Pancreas (tissue), 10 donors: ENCODE measurements at regions not wholly inside any gene's neighbourhood (a gene's known extent, or its start where the extent isn't known, plus 50 kb on each side); places are given as distances from the start of the nearest gene placed in this dataset.
A peak's percentile ranks its signal among the peaks of the same experiment; 100 is the strongest.
"Not testable (repeated sequence)": the region's sequence is repeated elsewhere in the genome, so short reads cannot be mapped to it uniquely, and the experiment has no call there.

Experiments used
- ATAC-seq, 4 donors: fragments of 200-7000 bp; cut with Tn5 transposase; one replicate each; pipeline versions ENCODE4 v1.8.0 to v1.9.1; 2020; ENCODE audit warnings: mild to moderate bottlenecking in 4 of 4, moderate library complexity in 4 of 4
- DNase-seq, 6 donors: peaks; one replicate each; pipeline ENCODE4 v3.0.0-alpha.2; 2020
- FAIRE-seq: peaks from 2 replicates; lab custom pipeline; 2012; peaks lifted over from hg19 to GRCh38; lab: Jason Lieb, UNC
- H3K27ac ChIP-seq, 4 donors: fragments of 200-600 bp; sonication (generic); 1 replicate in 3 of 4; 2 replicates in 1 of 4; pipeline versions ENCODE4 v1.5.0 to v1.8.0; 2020
- H3K27me3 ChIP-seq, 4 donors: fragments of 200-600 bp; one replicate each; pipeline ENCODE4 v1.8.0; 2021
- H3K36me3 ChIP-seq, 3 donors: fragments of 200-600 bp; sonication (generic) in 1 of 3; one replicate each; pipeline versions ENCODE4 v1.5.0 to v1.8.0; 2020 to 2021
- H3K4me1 ChIP-seq, 3 donors: fragments of 200-600 bp; one replicate each; pipeline ENCODE4 v1.8.0; 2021
- H3K4me3 ChIP-seq, 4 donors: fragments of 200-600 bp; sonication (generic) in 2 of 4; one replicate each; pipeline versions ENCODE4 v1.5.0 to v1.8.0; 2020 to 2021
- H3K9me3 ChIP-seq, 4 donors: fragments of 200-600 bp; one replicate each; pipeline ENCODE4 v1.8.0; 2021
- CTCF ChIP-seq, 4 donors: fragments of 200-600 bp; sonication (generic) in 3 of 4; IDR thresholded peaks; one replicate each; pipeline versions ENCODE4 v1.5.0 to v1.8.0; 2021; ENCODE audit warnings: antibody characterized with exemption in 4 of 4
- WGBS, 2 donors: extraction: QIAGEN DNeasy Blood & Tissue Kit; methylation state at CpG; one replicate each; pipeline ENCODE4 v1.1.7; 2013; 5-methylcytosine and 5-hydroxymethylcytosine counted together
- intact Hi-C, 3 donors: fragments of 100-400 bp; cut with DNase I; formaldehyde crosslinking; loops; one replicate each; pipeline versions ENCODE4 v1.11.1 to v1.14.2; 2022
- donor health status: healthy with polysubstance abuse.
- donor health status: DM: no; HTN: no; CAD: no; lungs with moderate emphysema.
- donor health status: DM: no; HTN: no; CAD: no.
- donor health status: control.
- donor health status: control.
- donor health status: Bipolar disorder and iron deficiency.
- donor health status: DM: yes; HTN: yes; CAD: no.
- donor health status: DM: no; HTN: no; CAD: no.
- donor health status: DM: no; HTN: no; CAD: no.
- donor health status: DM: yes; HTN: yes; CAD: no.

DNA sequence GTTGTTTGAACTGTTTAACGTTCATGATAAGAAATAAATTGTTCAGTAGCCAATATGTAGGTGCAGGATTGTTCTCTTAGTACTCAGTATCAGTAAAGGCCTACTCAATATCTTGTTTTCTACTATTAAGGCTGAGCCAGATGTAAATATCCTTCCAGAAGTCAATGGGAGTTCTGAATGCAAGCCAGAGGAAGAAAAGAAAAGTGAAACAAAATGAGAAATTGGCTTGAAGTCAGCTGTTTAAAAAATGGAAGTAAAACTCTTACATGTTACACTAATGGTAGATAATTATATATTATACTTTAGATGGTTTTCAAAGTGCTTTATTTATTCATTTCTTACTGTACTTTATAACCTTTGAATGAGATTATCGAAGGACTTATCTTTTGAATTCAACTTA is 1417.9 kb downstream of the ADGRL3 start:
- FAIRE-seq (no peak), ATAC-seq (no peak), DNase-seq (no peak)
- Histone ChIP-seq H3K36me3 (no peaks in the 10 kb centered on the region), H3K4me3 (no peak overlapping the region), H3K4me1 (no peaks in the 10 kb centered on the region), H3K27me3 (no peaks in the 10 kb centered on the region), H3K27ac (no peak overlapping the region), H3K9me3 (no peaks in the 10 kb centered on the region)
- 36 to 40% methylated on average over 2 of the region's 2 CpGs for WGBS, 2 donors
- TF ChIP-seq CTCF (IDR thresholded peaks at IDR 0.05), result no peak
- intact Hi-C loops, result no loop called here

DNA sequence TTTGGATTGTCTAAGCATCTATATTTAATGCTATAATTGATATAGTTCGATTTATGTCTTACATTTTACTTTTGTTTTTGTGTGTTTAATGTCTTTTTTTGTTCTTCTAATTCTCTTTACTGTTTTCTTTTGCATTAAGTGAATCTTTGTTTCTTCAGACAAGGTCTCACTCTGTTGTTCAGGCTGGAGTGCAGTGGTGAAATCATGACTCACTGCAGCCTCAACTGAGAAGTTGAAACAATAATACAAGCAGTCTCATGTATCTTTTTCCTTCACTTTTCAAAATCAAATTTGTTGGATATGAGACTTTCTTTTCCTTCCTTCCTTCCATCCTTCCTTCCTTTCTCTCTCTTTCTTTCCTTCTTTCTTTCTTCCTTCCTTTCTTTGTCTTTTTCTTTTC is 1401.6 kb downstream of the ADGRL3 start:
- no peak for DNase-seq
- FAIRE-seq, result no peak
- H3K36me3 ChIP-seq, result no peaks in the 10 kb centered on the region
- no peaks in the 10 kb centered on the region for H3K27me3 ChIP-seq
- 23 to 25% methylated on average over 1 of the region's 1 CpG for WGBS, 2 donors
- no peak overlapping the region for H3K27ac ChIP-seq
- intact Hi-C loops, result no loop called here
- no peak for ATAC-seq
- no peak for TF ChIP-seq CTCF (IDR thresholded peaks at IDR 0.05)
- H3K4me1 ChIP-seq, result no peaks in the 10 kb centered on the region
- no peak overlapping the region for H3K4me3 ChIP-seq
- no peaks in the 10 kb centered on the region for H3K9me3 ChIP-seq

DNA sequence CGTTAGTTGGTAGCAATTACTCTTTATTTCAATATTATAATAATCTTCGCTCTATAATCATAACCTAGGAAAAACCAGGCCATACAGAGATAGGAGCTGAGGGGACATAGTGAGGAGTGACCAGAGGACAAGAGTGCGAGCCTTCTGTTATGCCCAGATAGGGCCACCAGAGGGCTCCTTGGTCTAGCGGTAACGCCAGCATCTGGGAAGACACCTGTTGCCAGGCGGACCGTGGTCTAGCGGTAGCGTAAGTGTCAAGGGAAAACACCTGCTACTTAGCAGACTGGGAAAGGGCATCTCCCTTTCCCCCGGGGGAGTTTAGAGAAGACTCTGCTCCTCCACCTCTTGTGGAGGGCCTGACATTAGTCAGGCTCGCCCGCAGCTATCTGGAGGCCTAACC is 1395.1 kb downstream of the ADGRL3 start:
- intact Hi-C loops, H3K4me1 ChIP-seq, H3K36me3 ChIP-seq, ATAC-seq, FAIRE-seq, H3K9me3 ChIP-seq, H3K4me3 ChIP-seq, H3K27ac ChIP-seq, H3K27me3 ChIP-seq: not testable (repeated sequence)
- peak in 2 of 6 donors; percentile 31 to 51 for DNase-seq
- TF ChIP-seq CTCF (IDR thresholded peaks at IDR 0.05), result peak in 1 of 4 donors; percentile 12
- 48 to 51% methylated on average over 12 of the region's 12 CpGs for WGBS, 2 donors

DNA sequence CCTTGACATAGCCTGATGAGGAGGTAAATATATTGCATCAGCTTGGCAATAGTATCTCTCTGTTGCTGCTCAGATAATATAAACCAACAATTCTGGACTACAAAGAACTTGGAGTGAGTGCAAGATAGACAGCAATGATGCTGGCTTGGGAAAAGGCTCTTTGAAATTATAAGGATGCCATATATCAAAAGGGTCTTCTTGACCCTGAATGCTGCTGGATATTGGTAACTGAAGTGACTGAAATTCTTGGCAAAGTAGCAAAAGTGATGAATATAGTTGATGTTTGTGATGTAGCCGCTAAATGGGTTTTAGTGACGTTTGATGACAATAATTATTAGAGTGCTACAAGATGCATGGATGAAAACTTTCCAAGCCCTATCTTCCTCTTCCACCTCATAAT is 1391.6 kb downstream of the ADGRL3 start:
- FAIRE-seq, result no peak
- Histone ChIP-seq H3K27ac (no peak overlapping the region), H3K27me3 (no peaks in the 10 kb centered on the region), H3K9me3 (no peaks in the 10 kb centered on the region), H3K4me3 (no peak overlapping the region), H3K36me3 (no peaks in the 10 kb centered on the region), H3K4me1 (no peaks in the 10 kb centered on the region)
- no peak for TF ChIP-seq CTCF (IDR thresholded peaks at IDR 0.05)
- DNase-seq, result no peak
- intact Hi-C loops, result no loop called here
- WGBS, 2 donors, result 49 to 74% methylated on average over 2 of the region's 2 CpGs
- no peak for ATAC-seq

DNA sequence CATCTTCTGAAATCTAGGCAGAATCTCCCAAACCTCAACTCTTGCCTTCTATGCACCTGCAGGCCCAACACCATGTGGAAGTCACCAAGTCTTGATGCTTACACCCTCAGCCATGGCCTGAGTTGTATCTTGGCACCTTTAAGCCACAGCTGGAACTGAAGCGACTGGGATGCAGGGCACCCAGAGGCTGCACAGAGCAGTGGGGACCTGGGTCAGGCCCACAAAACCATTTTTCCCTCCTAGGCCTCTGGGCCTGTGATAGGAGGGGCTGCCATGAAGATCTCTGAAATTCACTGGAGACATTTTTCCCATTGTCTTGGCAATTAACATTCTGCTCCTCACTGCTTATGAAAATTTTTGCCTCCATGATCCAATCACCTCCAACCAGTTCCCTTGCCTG is 1388.5 kb downstream of the ADGRL3 start:
- Histone ChIP-seq H3K27me3 (no peaks in the 10 kb centered on the region), H3K36me3 (no peaks in the 10 kb centered on the region), H3K4me3 (no peak overlapping the region), H3K27ac (no peak overlapping the region), H3K4me1 (no peaks in the 10 kb centered on the region), H3K9me3 (no peaks in the 10 kb centered on the region)
- TF ChIP-seq CTCF (IDR thresholded peaks at IDR 0.05), result no peak
- DNase-seq (no peak), FAIRE-seq (no peak), ATAC-seq (no peak)
- intact Hi-C loops, result no loop called here
- 60 to 90% methylated on average over 1 of the region's 1 CpG for WGBS, 2 donors
